Keratinocyte (primary cell): ENCODE measurements at regions not wholly inside any gene's neighbourhood (a gene's known extent, or its start where the extent isn't known, plus 50 kb on each side); places are given as distances from the start of the nearest gene placed in this dataset.

ENCODE experiments used
- DNase-seq: peaks from one replicate; pipeline ENCODE4 v3.0.0-alpha.2; 2011; ENCODE audit warnings: low read depth, missing footprints, low spot score
- FAIRE-seq: peaks from 2 replicates; lab custom pipeline; 2011; peaks lifted over from hg19 to GRCh38; lab: Jason Lieb, UNC
- H2AFZ ChIP-seq: 2 replicates; pipeline ENCODE4 v1.6.0; 2012; ENCODE audit warnings: low read length, control low read depth, inconsistent platforms; ENCODE audit not compliant: control insufficient read depth
- H3K27ac ChIP-seq: 2 replicates; pipeline ENCODE4 v1.5.1; 2011; ENCODE audit warnings: low read length; ENCODE audit not compliant: control insufficient read depth, insufficient read depth
- H3K27me3 ChIP-seq: 3 replicates; pipeline ENCODE4 v1.6.0; 2011; ENCODE audit warnings: low read length; ENCODE audit not compliant: control insufficient read depth, insufficient read depth; ENCODE audit errors: extremely low read depth
- H3K36me3 ChIP-seq, 2 experiments: 2 replicates in 1 of 2; 3 replicates in 1 of 2; pipeline ENCODE4 v1.5.1; 2011; ENCODE audit warnings: low read length in 2 of 2, mild to moderate bottlenecking in 1 of 2; ENCODE audit not compliant: control insufficient read depth in 2 of 2, insufficient read depth in 2 of 2; ENCODE audit errors: extremely low read depth in 1 of 2
- H3K4me1 ChIP-seq: 3 replicates; pipeline ENCODE4 v1.5.1; 2011; ENCODE audit warnings: low read length; ENCODE audit not compliant: control insufficient read depth, insufficient read depth; ENCODE audit errors: extremely low read depth
- H3K4me2 ChIP-seq: 3 replicates; pipeline ENCODE4 v1.6.0; 2011; ENCODE audit warnings: low read depth, low read length; ENCODE audit not compliant: control insufficient read depth, insufficient read depth; ENCODE audit errors: extremely low read depth
- H3K4me3 ChIP-seq, 3 experiments: fragments of 200-600 bp in 1 of 3; sonication (generic) in 1 of 3; 2 replicates in 2 of 3; 3 replicates in 1 of 3; pipeline ENCODE4 v1.5.1; 2011 to 2016; ENCODE audit warnings: low read length in 3 of 3, mild to moderate bottlenecking in 3 of 3, control low read depth in 2 of 3, inconsistent platforms in 1 of 3, low read depth in 1 of 3, mixed read lengths in 1 of 3, mixed run types in 1 of 3, moderate library complexity in 1 of 3; ENCODE audit not compliant: control insufficient read depth in 2 of 3, insufficient read depth in 2 of 3; ENCODE audit errors: extremely low read depth in 1 of 3
- H3K79me2 ChIP-seq: 2 replicates; pipeline ENCODE4 v1.6.0; 2012; ENCODE audit warnings: low read length; ENCODE audit not compliant: control insufficient read depth, insufficient read depth
- H3K9ac ChIP-seq: 3 replicates; pipeline ENCODE4 v1.6.0; 2011; ENCODE audit warnings: low read length; ENCODE audit not compliant: control insufficient read depth, insufficient read depth; ENCODE audit errors: extremely low read depth
- H3K9me1 ChIP-seq: 3 replicates; pipeline ENCODE4 v1.6.0; 2011; ENCODE audit warnings: low read length; ENCODE audit not compliant: control insufficient read depth, insufficient read depth; ENCODE audit errors: extremely low read depth
- H3K9me3 ChIP-seq: 2 replicates; pipeline ENCODE4 v1.5.1; 2012; ENCODE audit warnings: low read depth, low read length; ENCODE audit not compliant: control insufficient read depth
- H4K20me1 ChIP-seq: 3 replicates; pipeline ENCODE4 v1.6.0; 2011; ENCODE audit warnings: low read length; ENCODE audit not compliant: control insufficient read depth, insufficient read depth; ENCODE audit errors: extremely low read depth
- EZH2 ChIP-seq: IDR thresholded peaks from one replicate; pipeline ENCODE4 v1.6.1; 2012; ENCODE audit warnings: inconsistent platforms, mild to moderate bottlenecking, low read length, moderate library complexity
- dilution Hi-C: fragments of 300-500 bp; cut with MboI; formaldehyde crosslinking; loops from one replicate; pipeline ENCODE4 v1.7.0; 2020; ENCODE audit warnings: low sequenced_read_pairs; ENCODE audit not compliant: extremely low pct_ligation_motif_present
- TF ChIP-seq, protein P1 (sequence below), 3 experiments: IDR thresholded peaks in 1 of 3; conservative IDR thresholded peaks in 1 of 3; optimal IDR thresholded peaks in 1 of 3; 2 replicates in 2 of 3; 3 replicates in 1 of 3; pipeline versions ENCODE3 to v1.5.1; 2011; ENCODE audit warnings: low read length in 3 of 3, mild to moderate bottlenecking in 3 of 3, moderate library complexity in 2 of 3, control low read depth in 1 of 3, inconsistent platforms in 1 of 3; ENCODE audit not compliant: insufficient read depth in 2 of 3; ENCODE audit errors: extremely low read depth in 1 of 3

DNA sequence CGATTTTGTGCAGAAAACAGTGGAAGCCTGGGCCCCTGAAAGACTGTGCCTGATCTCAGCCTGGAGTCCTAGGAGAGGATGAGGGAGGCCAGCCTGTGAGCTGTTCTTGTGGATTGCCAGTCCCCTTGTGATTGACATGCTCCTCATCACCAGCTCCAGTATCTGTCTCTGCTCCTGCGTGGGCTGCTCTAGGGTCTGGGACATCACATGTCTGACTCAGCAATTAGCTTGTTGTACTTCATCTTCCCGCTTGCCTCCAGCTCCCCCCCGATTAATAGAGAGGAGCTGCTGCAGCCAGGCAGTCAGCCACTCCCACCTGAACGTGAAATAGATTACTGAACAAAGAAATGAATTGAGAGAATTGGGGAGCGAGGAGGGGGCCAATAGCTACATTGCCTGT, 99.6 kb upstream of the TBX20 start:
- dilution Hi-C loops, result no loop called here
- TF ChIP-seq, protein P1, sequence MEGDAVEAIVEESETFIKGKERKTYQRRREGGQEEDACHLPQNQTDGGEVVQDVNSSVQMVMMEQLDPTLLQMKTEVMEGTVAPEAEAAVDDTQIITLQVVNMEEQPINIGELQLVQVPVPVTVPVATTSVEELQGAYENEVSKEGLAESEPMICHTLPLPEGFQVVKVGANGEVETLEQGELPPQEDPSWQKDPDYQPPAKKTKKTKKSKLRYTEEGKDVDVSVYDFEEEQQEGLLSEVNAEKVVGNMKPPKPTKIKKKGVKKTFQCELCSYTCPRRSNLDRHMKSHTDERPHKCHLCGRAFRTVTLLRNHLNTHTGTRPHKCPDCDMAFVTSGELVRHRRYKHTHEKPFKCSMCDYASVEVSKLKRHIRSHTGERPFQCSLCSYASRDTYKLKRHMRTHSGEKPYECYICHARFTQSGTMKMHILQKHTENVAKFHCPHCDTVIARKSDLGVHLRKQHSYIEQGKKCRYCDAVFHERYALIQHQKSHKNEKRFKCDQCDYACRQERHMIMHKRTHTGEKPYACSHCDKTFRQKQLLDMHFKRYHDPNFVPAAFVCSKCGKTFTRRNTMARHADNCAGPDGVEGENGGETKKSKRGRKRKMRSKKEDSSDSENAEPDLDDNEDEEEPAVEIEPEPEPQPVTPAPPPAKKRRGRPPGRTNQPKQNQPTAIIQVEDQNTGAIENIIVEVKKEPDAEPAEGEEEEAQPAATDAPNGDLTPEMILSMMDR (optimal IDR thresholded peaks at IDR 0.05 in 1 of 3, IDR thresholded peaks at IDR 0.05 in 1 of 3, conservative IDR thresholded peaks at IDR 0.05 in 1 of 3; ENCODE audit: extremely low read depth in 1 of 3, insufficient read depth in 2 of 3, low read length in 3 of 3), result no peak
- TF ChIP-seq EZH2, result no peak
- DNase-seq, result no peak
- Histone ChIP-seq H3K36me3 (no peaks in the 10 kb centered on the region), H3K9ac (no peak overlapping the region), H3K4me1 (no peaks in the 10 kb centered on the region), H3K4me2 (no peak overlapping the region), H4K20me1 (no peaks in the 10 kb centered on the region), H3K79me2 (no peaks in the 10 kb centered on the region), H3K27ac (no peak overlapping the region), H3K9me1 (no peaks in the 10 kb centered on the region), H3K27me3 (no peaks in the 10 kb centered on the region), H2AFZ (no peak overlapping the region), H3K9me3 (no peaks in the 10 kb centered on the region), H3K4me3 (no peak overlapping the region)
- FAIRE-seq, result no peak

DNA sequence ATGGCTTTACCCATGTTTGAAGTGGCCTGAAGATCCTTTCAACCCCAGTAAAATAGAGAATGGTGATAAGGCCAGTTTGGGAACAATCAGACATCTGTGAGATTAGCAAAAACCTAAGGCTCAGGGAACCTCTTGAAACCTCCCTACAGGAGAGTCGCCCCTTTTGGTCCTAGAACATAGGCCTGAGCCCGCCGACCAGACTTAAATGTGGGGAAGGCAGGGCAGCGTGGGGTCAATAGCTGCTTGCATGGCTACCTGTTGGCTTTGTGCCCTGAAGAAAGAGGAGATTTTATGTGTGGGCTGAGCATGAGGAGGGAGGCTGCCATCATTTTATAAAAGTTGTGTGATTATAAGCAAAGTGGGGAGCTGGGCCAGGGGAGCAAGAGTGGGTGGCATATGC, 97.6 kb upstream of the TBX20 start:
- no peak for FAIRE-seq

More for the DNA sequence above, 97.6 kb upstream of the TBX20 start:
- H3K27ac ChIP-seq, result no peak overlapping the region
- no peaks in the 10 kb centered on the region for H3K4me1 ChIP-seq
- no peak overlapping the region for H2AFZ ChIP-seq
- TF ChIP-seq, protein P1 (optimal IDR thresholded peaks at IDR 0.05 in 1 of 3, IDR thresholded peaks at IDR 0.05 in 1 of 3, conservative IDR thresholded peaks at IDR 0.05 in 1 of 3; ENCODE audit: extremely low read depth in 1 of 3, insufficient read depth in 2 of 3, low read length in 3 of 3), result no peak
- no peak overlapping the region for H3K4me2 ChIP-seq
- dilution Hi-C loops, result no loop called here
- no peaks in the 10 kb centered on the region for H3K9me3 ChIP-seq
- no peaks in the 10 kb centered on the region for H4K20me1 ChIP-seq
- no peaks in the 10 kb centered on the region for H3K27me3 ChIP-seq
- no peaks in the 10 kb centered on the region for H3K9me1 ChIP-seq
- H3K4me3 ChIP-seq, result no peak overlapping the region
- no peaks in the 10 kb centered on the region for H3K79me2 ChIP-seq
- no peak for DNase-seq
- no peaks in the 10 kb centered on the region for H3K36me3 ChIP-seq
- H3K9ac ChIP-seq, result no peak overlapping the region
